Loucy (cell line): ENCODE measurements at regions not wholly inside any gene's neighbourhood (a gene's known extent, or its start where the extent isn't known, plus 50 kb on each side); places are given as distances from the start of the nearest gene placed in this dataset.

ENCODE experiments used
- H2AFZ ChIP-seq: fragments of 200-600 bp; sonication (generic); 2 replicates; pipeline ENCODE4 v1.6.0; 2016; ENCODE audit warnings: antibody characterized with exemption, mild to moderate bottlenecking, low read length, moderate library complexity
- H3F3A ChIP-seq: fragments of 200-600 bp; 2 replicates; pipeline ENCODE4 v1.6.0; 2016; ENCODE audit warnings: antibody characterized with exemption, low read depth, mild to moderate bottlenecking
- H3K27me3 ChIP-seq: fragments of 200-600 bp; sonication (generic); 2 replicates; pipeline ENCODE4 v1.6.1; 2014; ENCODE audit warnings: low read length, mild to moderate bottlenecking; ENCODE audit not compliant: insufficient read depth, poor library complexity, severe bottlenecking
- H3K36me3 ChIP-seq: fragments of 200-600 bp; sonication (generic); 2 replicates; pipeline ENCODE4 v1.6.1; 2016; ENCODE audit warnings: low read length; ENCODE audit not compliant: insufficient read depth
- H3K4me1 ChIP-seq: fragments of 200-600 bp; sonication (generic); 2 replicates; pipeline ENCODE4 v1.5.1; 2014; ENCODE audit warnings: low read length, mild to moderate bottlenecking; ENCODE audit not compliant: insufficient read depth, poor library complexity, severe bottlenecking
- H3K4me2 ChIP-seq: fragments of 200-600 bp; sonication (generic); 2 replicates; pipeline ENCODE4 v1.6.0; 2014; ENCODE audit warnings: antibody characterized with exemption, low read length, low read depth, mild to moderate bottlenecking; ENCODE audit not compliant: poor library complexity, severe bottlenecking
- H3K4me3 ChIP-seq: fragments of 200-600 bp; sonication (generic); 2 replicates; pipeline ENCODE4 v1.5.1; 2014; ENCODE audit warnings: low read length, mild to moderate bottlenecking, mixed read lengths; ENCODE audit not compliant: poor library complexity, severe bottlenecking
- H3K79me2 ChIP-seq: fragments of 200-600 bp; sonication (generic); 2 replicates; pipeline ENCODE4 v1.6.1; 2014; ENCODE audit warnings: low read length; ENCODE audit not compliant: insufficient read depth
- H3K9ac ChIP-seq: fragments of 200-600 bp; sonication (generic); 2 replicates; pipeline ENCODE4 v1.6.0; 2014; ENCODE audit warnings: mild to moderate bottlenecking, low read depth, low read length, moderate library complexity; ENCODE audit not compliant: poor library complexity, severe bottlenecking
- H3K9me2 ChIP-seq: fragments of 200-600 bp; sonication (generic); replicated peaks from 2 replicates; pipeline ENCODE4 v1.6.1; 2016; ENCODE audit warnings: low read depth, low read length, mixed read lengths
- H3K9me3 ChIP-seq: fragments of 200-600 bp; sonication (generic); 2 replicates; pipeline ENCODE4 v1.6.1; 2014; ENCODE audit warnings: mild to moderate bottlenecking, antibody characterized with exemption, low read length, low read depth; ENCODE audit not compliant: insufficient read depth
- H4K20me1 ChIP-seq: fragments of 200-600 bp; sonication (generic); 2 replicates; pipeline ENCODE4 v1.6.0; 2014; ENCODE audit warnings: antibody characterized with exemption, low read length, mild to moderate bottlenecking; ENCODE audit not compliant: insufficient read depth, poor library complexity, severe bottlenecking
- EZH2phosphoT487 ChIP-seq: fragments of 200-600 bp; IDR thresholded peaks from 2 replicates; pipeline ENCODE4 v1.6.1; 2018; ENCODE audit warnings: antibody characterized with exemption, mild to moderate bottlenecking, moderate library complexity, borderline replicate concordance
- TF ChIP-seq, protein P1 (sequence below): fragments of 200-600 bp; sonication (generic); conservative IDR thresholded peaks from 2 replicates; pipeline ENCODE4 v1.5.1; 2014; ENCODE audit warnings: mild to moderate bottlenecking, antibody characterized with exemption, low read length

DNA sequence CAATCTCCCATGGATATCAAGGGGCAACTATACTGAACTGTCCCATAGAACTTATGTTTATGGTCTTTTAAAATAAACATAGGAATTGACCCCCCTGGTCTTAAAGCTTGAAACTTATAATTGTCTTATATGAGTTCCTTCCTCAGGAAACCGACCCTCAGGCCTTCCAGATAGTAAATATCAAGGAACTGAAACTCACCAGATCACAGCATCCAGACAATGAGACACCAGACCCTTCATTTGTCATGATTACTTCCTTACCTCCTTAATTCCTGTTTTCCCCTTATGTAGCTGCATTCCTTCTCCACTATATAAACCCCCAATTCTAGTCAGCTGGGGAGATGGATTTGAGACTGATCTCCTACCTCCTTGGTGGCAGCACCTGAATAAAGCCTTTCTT lies 94.8 kb upstream of the GRPR start:
- Histone ChIP-seq H3K9me2 (no peaks in the 10 kb centered on the region), H3K27me3 (no peaks in the 10 kb centered on the region), H3K36me3 (no peaks in the 10 kb centered on the region), H3K4me1 (peaks cover 6% of the 10 kb centered on the region), H4K20me1 (no peaks in the 10 kb centered on the region), H3K9ac (no peak overlapping the region), H3K4me3 (no peak overlapping the region), H3K4me2 (no peak overlapping the region), H3F3A (no peaks in the 10 kb centered on the region), H3K79me2 (no peaks in the 10 kb centered on the region), H3K9me3 (no peaks in the 10 kb centered on the region), H2AFZ (no peak overlapping the region)
- no peak for TF ChIP-seq EZH2phosphoT487
- TF ChIP-seq, protein P1, sequence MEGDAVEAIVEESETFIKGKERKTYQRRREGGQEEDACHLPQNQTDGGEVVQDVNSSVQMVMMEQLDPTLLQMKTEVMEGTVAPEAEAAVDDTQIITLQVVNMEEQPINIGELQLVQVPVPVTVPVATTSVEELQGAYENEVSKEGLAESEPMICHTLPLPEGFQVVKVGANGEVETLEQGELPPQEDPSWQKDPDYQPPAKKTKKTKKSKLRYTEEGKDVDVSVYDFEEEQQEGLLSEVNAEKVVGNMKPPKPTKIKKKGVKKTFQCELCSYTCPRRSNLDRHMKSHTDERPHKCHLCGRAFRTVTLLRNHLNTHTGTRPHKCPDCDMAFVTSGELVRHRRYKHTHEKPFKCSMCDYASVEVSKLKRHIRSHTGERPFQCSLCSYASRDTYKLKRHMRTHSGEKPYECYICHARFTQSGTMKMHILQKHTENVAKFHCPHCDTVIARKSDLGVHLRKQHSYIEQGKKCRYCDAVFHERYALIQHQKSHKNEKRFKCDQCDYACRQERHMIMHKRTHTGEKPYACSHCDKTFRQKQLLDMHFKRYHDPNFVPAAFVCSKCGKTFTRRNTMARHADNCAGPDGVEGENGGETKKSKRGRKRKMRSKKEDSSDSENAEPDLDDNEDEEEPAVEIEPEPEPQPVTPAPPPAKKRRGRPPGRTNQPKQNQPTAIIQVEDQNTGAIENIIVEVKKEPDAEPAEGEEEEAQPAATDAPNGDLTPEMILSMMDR, result no peak

DNA sequence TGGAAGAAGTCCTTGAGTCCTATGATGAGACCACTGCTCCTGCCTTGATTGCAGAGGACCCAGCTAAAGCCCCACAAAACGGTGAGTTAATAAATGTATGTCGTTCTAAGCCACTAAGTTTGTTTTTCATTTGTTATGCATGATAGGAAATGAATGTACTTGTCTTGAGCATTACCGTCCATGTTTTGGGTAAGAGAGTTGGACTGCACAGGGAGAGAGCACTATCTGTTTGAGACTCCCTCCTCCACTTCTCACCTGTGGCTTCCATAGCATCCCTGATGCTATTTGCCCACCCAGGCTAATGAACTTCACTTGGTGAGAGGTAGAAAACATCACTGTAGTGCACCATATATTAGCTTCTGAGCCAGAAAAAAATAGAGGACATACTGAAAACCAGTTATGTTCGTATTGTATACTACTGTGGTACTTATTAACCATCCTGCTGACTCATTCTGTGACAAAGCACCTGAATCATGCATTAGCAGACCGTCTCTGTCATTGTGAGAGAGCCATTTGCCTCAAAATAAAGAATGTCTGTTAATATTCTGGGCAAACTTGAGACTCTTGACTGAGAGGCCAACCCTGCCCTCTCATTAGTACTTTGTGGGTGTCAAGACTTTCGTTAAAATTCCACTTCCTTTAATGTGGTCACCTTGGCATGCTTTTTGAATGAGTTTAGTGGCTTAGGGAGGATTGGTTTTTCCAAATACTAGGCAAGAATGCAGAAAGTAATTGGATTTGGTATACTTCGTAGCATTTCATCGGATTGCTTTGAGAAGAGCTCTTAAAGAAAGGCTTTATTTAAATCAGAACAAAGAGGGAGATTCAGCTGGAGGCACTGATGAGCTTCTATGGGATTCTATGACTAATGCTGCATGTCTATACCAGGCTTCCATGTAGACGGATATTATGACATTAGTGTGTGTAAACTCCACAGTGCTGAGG lies 99.3 kb upstream of the GRPR start:
- H3K4me2 ChIP-seq, result no peak overlapping the region
- no peaks in the 10 kb centered on the region for H3K9me3 ChIP-seq
- no peaks in the 10 kb centered on the region for H3K27me3 ChIP-seq
- no peak overlapping the region for H2AFZ ChIP-seq
- H3F3A ChIP-seq, result no peaks in the 10 kb centered on the region
- H3K4me3 ChIP-seq, result no peak overlapping the region
- H3K9ac ChIP-seq, result no peak overlapping the region
- peaks cover 5% of the 10 kb centered on the region for H3K4me1 ChIP-seq
- H3K79me2 ChIP-seq, result no peaks in the 10 kb centered on the region
- TF ChIP-seq EZH2phosphoT487, result no peak
- TF ChIP-seq, protein P1, result no peak
- H4K20me1 ChIP-seq, result no peaks in the 10 kb centered on the region
- H3K9me2 ChIP-seq, result no peaks in the 10 kb centered on the region
- no peaks in the 10 kb centered on the region for H3K36me3 ChIP-seq

DNA sequence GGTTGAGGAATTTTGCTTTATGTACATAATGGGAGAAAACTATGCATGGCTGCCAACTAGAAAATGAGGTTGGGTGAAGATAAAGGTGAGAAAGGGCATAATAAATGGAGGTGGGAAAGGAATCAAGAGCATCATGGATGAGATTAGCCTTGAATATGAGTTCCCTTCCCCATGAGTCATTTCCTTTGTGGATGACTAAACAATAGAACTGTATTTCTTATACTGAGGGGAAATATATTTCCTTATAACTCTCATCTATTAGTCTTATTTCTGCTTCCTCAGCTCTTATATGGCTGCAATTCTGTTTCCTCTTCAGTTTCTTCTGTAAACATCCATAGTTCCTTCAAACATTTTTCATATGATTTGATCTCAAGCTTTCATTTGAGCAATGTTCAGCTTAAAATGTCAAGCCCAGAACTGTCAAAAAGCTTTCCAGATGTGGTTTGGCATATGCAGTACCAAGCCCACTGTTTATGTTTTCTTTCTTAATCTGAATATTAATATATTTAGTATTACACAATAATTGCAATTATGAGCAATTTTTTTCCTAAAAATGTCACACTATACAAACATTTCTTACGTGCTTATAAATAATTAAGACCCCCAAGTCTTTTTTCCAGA lies 100.7 kb upstream of the GRPR start:
- Histone ChIP-seq H3K4me2 (no peak overlapping the region), H2AFZ (no peak overlapping the region)

More for the DNA sequence above, 100.7 kb upstream of the GRPR start:
- H3K9me3 ChIP-seq, result no peaks in the 10 kb centered on the region
- no peaks in the 10 kb centered on the region for H3K9me2 ChIP-seq
- H3K36me3 ChIP-seq, result no peaks in the 10 kb centered on the region
- H3K4me3 ChIP-seq, result no peak overlapping the region
- no peaks in the 10 kb centered on the region for H4K20me1 ChIP-seq
- no peaks in the 10 kb centered on the region for H3K4me1 ChIP-seq
- no peaks in the 10 kb centered on the region for H3K27me3 ChIP-seq
- H3K79me2 ChIP-seq, result no peaks in the 10 kb centered on the region
- H3K9ac ChIP-seq, result no peak overlapping the region
- no peak for TF ChIP-seq EZH2phosphoT487
- TF ChIP-seq, protein P1, result no peak
- H3F3A ChIP-seq, result no peaks in the 10 kb centered on the region
